Adrenal gland (tissue), 5 donors: ENCODE measurements at regions not wholly inside any gene's neighbourhood (a gene's known extent, or its start where the extent isn't known, plus 50 kb on each side); places are given as distances from the start of the nearest gene placed in this dataset.

Experiments used
- POLR2A ChIP-seq, 2 donors: fragments of 450-650 bp; IDR thresholded peaks; one replicate each; pipeline ENCODE4 v1.6.1; 2017; ENCODE audit warnings: antibody characterized with exemption in 2 of 2, mild to moderate bottlenecking in 2 of 2, moderate library complexity in 1 of 2
- TF ChIP-seq, protein P1 (sequence below), 6 experiments: fragments of 450-650 bp in 4 of 6; fragments of 200-600 bp in 2 of 6; sonication (generic) in 1 of 6; IDR thresholded peaks; 1 replicate in 5 of 6; 2 replicates in 1 of 6; pipeline versions ENCODE4 v1.5.1 to v1.8.0; 2016 to 2021; ENCODE audit warnings: antibody characterized with exemption in 6 of 6, mild to moderate bottlenecking in 2 of 6, moderate library complexity in 1 of 6
- donor health status: DM: no; HTN: no; CAD: no.

DNA sequence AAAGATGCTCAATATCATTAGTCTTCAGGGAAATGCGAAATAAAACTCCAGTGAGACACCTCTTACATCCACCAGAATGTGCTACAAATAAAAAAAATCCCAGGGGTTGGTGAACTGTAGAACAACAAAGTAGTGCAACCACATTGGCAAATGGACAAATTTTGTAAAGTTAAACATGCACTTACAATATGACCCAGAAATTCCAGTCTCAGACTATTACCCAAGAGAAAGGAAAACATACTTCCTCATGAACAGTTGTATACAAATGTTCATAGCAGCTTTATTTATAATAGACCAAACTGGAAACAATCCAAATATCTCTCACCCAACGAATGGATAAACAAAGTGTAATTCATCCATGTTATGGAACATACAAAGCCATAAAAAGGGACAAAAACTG is 239.5 kb downstream of the ABCC12 start:
- TF ChIP-seq, protein P1, sequence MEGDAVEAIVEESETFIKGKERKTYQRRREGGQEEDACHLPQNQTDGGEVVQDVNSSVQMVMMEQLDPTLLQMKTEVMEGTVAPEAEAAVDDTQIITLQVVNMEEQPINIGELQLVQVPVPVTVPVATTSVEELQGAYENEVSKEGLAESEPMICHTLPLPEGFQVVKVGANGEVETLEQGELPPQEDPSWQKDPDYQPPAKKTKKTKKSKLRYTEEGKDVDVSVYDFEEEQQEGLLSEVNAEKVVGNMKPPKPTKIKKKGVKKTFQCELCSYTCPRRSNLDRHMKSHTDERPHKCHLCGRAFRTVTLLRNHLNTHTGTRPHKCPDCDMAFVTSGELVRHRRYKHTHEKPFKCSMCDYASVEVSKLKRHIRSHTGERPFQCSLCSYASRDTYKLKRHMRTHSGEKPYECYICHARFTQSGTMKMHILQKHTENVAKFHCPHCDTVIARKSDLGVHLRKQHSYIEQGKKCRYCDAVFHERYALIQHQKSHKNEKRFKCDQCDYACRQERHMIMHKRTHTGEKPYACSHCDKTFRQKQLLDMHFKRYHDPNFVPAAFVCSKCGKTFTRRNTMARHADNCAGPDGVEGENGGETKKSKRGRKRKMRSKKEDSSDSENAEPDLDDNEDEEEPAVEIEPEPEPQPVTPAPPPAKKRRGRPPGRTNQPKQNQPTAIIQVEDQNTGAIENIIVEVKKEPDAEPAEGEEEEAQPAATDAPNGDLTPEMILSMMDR (IDR thresholded peaks at IDR 0.05): no peak
- TF ChIP-seq POLR2A (IDR thresholded peaks at IDR 0.05): no peak
